GM12873 (cell line): ENCODE measurements at regions not wholly inside any gene's neighbourhood (a gene's known extent, or its start where the extent isn't known, plus 50 kb on each side); places are given as distances from the start of the nearest gene placed in this dataset.

Experiments
- TF ChIP-seq, protein P1 (sequence below): IDR thresholded peaks from 2 replicates; pipeline ENCODE4 v1.5.1; 2012; ENCODE audit warnings: low read depth, mild to moderate bottlenecking, moderate library complexity, low read length, control low read depth; ENCODE audit not compliant: insufficient read depth; ENCODE audit errors: missing control alignments

DNA sequence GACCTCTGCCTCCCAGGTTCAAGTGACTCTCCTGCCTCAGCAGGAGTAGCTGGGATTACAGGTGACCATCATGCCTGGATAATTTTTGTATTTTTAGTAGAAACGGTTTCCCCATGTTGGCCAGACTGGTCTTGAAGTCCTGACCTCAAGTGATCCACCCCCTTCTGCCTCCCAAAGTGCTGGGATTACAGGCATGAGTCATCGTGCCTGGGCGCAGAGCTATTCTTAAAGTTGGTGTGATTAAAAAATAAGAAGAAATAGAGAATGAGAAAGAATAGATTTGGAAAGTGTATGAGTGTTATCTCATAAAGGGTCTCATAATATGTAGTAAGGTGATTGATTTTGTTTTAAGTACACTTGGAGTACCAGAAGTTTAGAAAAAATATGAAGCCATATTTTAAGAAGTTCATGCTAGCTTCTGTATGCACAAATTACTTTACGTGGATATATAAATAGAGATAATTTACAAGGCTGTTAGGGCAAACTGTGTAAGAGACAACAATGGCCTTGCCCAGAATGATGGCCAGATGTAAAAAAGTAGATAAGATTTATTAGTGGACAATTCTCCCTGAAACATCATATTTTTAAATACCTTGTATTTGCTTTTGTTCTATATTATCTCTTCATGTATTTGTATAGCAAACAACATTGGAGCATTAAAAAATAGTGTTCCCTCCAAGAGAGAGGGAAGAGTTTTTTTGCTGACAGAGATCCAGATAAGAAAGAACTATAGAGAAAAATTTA, 1108.5 kb downstream of the SLC16A7 start:
- TF ChIP-seq, protein P1, sequence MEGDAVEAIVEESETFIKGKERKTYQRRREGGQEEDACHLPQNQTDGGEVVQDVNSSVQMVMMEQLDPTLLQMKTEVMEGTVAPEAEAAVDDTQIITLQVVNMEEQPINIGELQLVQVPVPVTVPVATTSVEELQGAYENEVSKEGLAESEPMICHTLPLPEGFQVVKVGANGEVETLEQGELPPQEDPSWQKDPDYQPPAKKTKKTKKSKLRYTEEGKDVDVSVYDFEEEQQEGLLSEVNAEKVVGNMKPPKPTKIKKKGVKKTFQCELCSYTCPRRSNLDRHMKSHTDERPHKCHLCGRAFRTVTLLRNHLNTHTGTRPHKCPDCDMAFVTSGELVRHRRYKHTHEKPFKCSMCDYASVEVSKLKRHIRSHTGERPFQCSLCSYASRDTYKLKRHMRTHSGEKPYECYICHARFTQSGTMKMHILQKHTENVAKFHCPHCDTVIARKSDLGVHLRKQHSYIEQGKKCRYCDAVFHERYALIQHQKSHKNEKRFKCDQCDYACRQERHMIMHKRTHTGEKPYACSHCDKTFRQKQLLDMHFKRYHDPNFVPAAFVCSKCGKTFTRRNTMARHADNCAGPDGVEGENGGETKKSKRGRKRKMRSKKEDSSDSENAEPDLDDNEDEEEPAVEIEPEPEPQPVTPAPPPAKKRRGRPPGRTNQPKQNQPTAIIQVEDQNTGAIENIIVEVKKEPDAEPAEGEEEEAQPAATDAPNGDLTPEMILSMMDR = no peak

DNA sequence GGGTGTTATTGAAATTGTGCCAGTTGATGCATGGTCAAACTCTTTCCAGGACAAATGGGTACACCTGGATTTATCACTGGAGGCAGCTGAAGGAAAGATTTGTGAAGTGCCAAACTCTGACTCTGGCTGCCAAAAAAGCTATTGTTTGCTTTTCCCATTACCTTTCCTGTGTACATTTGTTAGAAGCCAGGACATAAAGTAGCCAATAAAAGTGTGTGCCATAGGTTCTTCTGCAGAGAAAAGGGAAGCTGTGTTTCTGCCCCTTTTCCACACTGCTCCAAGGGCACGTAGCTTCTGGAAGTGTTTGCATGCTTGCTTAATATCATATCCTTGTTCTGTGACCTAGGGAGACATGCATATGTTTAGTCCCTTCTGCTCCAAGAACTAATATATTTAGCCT, 1114.4 kb downstream of the SLC16A7 start:
- TF ChIP-seq, protein P1 = no peak

DNA sequence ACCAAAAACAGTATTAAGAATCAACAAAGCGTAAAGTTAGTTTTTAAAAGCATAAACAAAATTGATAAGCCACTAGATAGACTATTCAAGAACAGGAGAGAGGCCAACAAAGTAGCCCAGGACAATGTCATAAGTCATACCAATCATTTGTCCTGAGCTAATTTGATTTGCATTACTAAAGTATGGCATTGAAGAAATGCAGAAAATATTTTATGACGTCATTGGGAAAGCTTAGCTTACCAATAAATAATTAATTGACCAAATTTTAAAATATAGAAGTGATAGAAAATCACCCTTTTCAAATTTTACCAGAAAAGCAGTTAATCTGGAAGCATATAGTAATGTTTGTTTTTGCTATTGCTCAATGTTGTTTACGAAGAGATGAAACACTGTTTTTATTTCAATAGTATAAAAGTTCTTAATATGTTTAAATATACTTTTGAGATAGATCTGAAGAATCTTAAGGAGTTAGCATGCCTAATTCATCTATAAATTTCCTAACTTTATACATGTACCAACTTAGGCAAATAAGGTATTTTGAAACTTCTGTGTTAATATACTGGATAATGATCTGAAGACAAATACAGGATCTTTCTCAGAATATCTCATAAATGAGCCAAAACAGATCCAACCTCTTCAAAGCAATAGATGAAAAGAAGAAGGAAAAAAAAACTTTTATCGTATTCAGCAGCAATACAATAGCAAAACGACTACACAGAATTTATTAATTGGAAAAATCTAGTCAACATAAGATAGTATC, 1118.5 kb downstream of the SLC16A7 start:
- TF ChIP-seq, protein P1 = no peak

DNA sequence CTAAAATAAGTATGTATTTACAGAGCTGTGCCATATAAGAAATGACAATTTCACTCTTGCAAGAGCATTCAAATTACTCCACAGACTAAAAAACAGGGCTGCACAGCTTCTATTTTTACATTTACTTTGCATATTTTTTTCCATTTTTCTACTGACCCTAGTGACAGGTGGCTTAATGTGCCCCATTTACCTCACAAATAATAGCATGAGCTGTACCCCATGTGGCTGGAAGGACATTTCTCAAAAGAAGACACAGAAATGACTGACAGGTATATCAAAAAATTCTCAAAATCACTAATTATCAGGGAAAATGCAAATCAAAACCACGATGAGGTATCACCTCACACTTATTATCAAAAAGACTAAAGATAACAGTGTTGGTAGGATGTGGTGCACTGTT, 1128.6 kb downstream of the SLC16A7 start:
- TF ChIP-seq, protein P1 = no peak

DNA sequence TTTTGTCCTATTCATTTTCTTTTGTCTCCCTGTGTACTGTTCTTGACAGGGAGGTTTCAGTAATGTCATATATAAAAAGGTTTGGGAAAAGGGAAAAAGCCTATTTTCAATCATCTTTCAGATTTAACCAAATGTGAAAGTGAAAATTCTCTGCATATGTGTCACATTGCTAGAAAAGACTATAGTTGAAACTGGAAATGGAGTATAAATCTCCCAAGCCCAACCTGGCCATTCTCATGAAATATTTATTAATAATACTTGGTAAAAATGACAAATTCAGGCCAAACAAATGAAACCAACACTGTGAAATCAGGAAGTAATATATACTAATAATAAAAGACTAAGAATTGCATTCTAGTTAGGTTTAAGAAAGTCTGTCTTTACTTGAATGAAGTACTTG, 1129.2 kb downstream of the SLC16A7 start:
- TF ChIP-seq, protein P1 = no peak

DNA sequence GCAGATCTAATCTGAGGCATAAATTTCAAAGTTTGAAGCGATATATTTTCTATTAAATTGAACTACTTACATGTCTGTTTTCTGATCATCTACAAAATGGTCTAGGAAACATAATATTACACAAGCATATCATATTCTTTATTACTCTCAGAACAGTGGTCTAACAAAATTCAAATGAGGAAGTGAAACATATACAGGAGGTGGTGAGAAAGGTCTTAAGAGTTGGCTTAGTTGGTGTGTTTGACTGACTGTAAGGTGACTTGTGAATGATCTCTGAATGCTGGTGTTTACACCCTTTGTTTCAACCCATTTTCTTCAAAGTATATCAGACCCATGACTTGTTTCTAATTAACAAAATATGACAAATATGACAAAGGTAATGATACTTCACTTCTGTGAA, 1156.8 kb downstream of the SLC16A7 start:
- TF ChIP-seq, protein P1 = no peak

DNA sequence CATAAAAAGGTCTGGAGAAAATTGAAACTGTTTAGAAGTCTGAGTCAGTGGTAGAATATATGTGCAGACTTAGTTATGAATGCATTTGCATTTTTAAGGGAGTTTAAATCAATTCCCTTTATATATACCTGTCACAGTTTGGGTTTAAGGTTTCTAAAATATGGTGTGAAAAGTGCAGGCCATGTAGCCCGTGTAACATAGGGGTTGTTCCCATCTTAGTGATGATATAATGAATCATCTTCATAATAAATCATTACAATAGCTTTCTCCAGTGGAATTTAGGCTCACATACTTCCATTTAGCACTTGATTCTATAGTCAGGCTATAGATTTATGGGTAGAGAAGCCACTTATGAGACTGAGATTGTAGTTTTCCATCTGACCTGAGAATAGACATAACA, 1162.4 kb downstream of the SLC16A7 start:
- TF ChIP-seq, protein P1 = no peak
